ENCODE measurements at regions not wholly inside any gene's neighbourhood (a gene's known extent, or its start where the extent isn't known, plus 50 kb on each side); places are given as distances from the start of the nearest gene placed in this dataset.

- H3K4me3 ChIP-seq (ENCODE audit: low read depth, low read length): no peak overlapping the region
- H3K4me1 ChIP-seq (ENCODE audit: insufficient read depth): no peaks in the 10 kb centered on the region
- H3K36me3 ChIP-seq (ENCODE audit: insufficient read depth): no peaks in the 10 kb centered on the region
- DNase-seq (ENCODE audit: extremely low spot score): no peak
- WGBS: 72% methylated on average over 3 of the region's 3 CpGs
- H3K27ac ChIP-seq (ENCODE audit: low read depth): no peak overlapping the region
Measured at GRCh38 chr15:60057554-60057953, 53.4 kb downstream of the FOXB1 start.

- DNase-seq (ENCODE audit: extremely low spot score): no peak
- WGBS: 90% methylated on average over 1 of the region's 1 CpG
- Histone ChIP-seq H3K4me3 (ENCODE audit: low read depth, low read length) (no peak overlapping the region), H3K36me3 (ENCODE audit: insufficient read depth) (no peaks in the 10 kb centered on the region), H3K27ac (ENCODE audit: low read depth) (no peak overlapping the region), H3K4me1 (ENCODE audit: insufficient read depth) (no peaks in the 10 kb centered on the region)
Measured at GRCh38 chr15:60059186-60059585, 55.1 kb downstream of the FOXB1 start.

- WGBS: 85% methylated on average over 1 of the region's 1 CpG
- H3K4me3 ChIP-seq (ENCODE audit: low read depth, low read length): no peak overlapping the region
- no peak for DNase-seq (ENCODE audit: extremely low spot score)
- H3K36me3 ChIP-seq (ENCODE audit: insufficient read depth): no peaks in the 10 kb centered on the region
- no peak overlapping the region for H3K27ac ChIP-seq (ENCODE audit: low read depth)
- H3K4me1 ChIP-seq (ENCODE audit: insufficient read depth): no peaks in the 10 kb centered on the region
Measured at GRCh38 chr15:60061758-60062157, 57.6 kb downstream of the FOXB1 start.

GRCh38 chr15:60062826-60063225, 58.7 kb downstream of the FOXB1 start:
- Histone ChIP-seq H3K27ac (ENCODE audit: low read depth) (no peak overlapping the region), H3K4me1 (ENCODE audit: insufficient read depth) (no peaks in the 10 kb centered on the region), H3K4me3 (ENCODE audit: low read depth, low read length) (no peak overlapping the region), H3K36me3 (ENCODE audit: insufficient read depth) (no peaks in the 10 kb centered on the region)
- DNase-seq (ENCODE audit: extremely low spot score): no peak
- WGBS: 86% methylated on average over 3 of the region's 3 CpGs

GRCh38 chr15:60065951-60066350, 61.8 kb downstream of the FOXB1 start:
- H3K36me3 ChIP-seq (ENCODE audit: insufficient read depth): no peaks in the 10 kb centered on the region
- no peak overlapping the region for H3K4me3 ChIP-seq (ENCODE audit: low read depth, low read length)
- H3K27ac ChIP-seq (ENCODE audit: low read depth): no peak overlapping the region
- no peaks in the 10 kb centered on the region for H3K4me1 ChIP-seq (ENCODE audit: insufficient read depth)
- DNase-seq (ENCODE audit: extremely low spot score): no peak
- 32% methylated on average over 7 of the region's 7 CpGs for WGBS

GRCh38 chr15:60070838-60071493, 66.9 kb downstream of the FOXB1 start:
- no peaks in the 10 kb centered on the region for H3K4me1 ChIP-seq (ENCODE audit: insufficient read depth)
- H3K4me3 ChIP-seq (ENCODE audit: low read depth, low read length): no peak overlapping the region
- WGBS: 55% methylated on average over 8 of the region's 8 CpGs
- no peaks in the 10 kb centered on the region for H3K36me3 ChIP-seq (ENCODE audit: insufficient read depth)
- H3K27ac ChIP-seq (ENCODE audit: low read depth): no peak overlapping the region
- DNase-seq (ENCODE audit: extremely low spot score): no peak

GRCh38 chr15:60072826-60073465, 68.8 kb downstream of the FOXB1 start:
- no peak for DNase-seq (ENCODE audit: extremely low spot score)
- Histone ChIP-seq H3K4me1 (ENCODE audit: insufficient read depth) (no peaks in the 10 kb centered on the region), H3K4me3 (ENCODE audit: low read depth, low read length) (no peak overlapping the region), H3K27ac (ENCODE audit: low read depth) (no peak overlapping the region), H3K36me3 (ENCODE audit: insufficient read depth) (no peaks in the 10 kb centered on the region)
- WGBS: 67% methylated on average over 5 of the region's 5 CpGs

- H3K27ac ChIP-seq (ENCODE audit: low read depth): no peak overlapping the region
- DNase-seq (ENCODE audit: extremely low spot score): no peak
- H3K4me3 ChIP-seq (ENCODE audit: low read depth, low read length): no peak overlapping the region
- WGBS: 91% methylated on average over 3 of the region's 3 CpGs
- no peaks in the 10 kb centered on the region for H3K4me1 ChIP-seq (ENCODE audit: insufficient read depth)
- H3K36me3 ChIP-seq (ENCODE audit: insufficient read depth): no peaks in the 10 kb centered on the region
Measured at GRCh38 chr15:60073466-60073840, 69.3 kb downstream of the FOXB1 start.

GRCh38 chr15:60074181-60074885, 70.2 kb downstream of the FOXB1 start:
- WGBS: 51% methylated on average over 6 of the region's 6 CpGs
- Histone ChIP-seq H3K4me3 (ENCODE audit: low read depth, low read length) (no peak overlapping the region), H3K36me3 (ENCODE audit: insufficient read depth) (no peaks in the 10 kb centered on the region), H3K27ac (ENCODE audit: low read depth) (no peak overlapping the region), H3K4me1 (ENCODE audit: insufficient read depth) (no peaks in the 10 kb centered on the region)
- DNase-seq (ENCODE audit: extremely low spot score): no peak

- no peak overlapping the region for H3K27ac ChIP-seq (ENCODE audit: low read depth)
- no peaks in the 10 kb centered on the region for H3K36me3 ChIP-seq (ENCODE audit: insufficient read depth)
- no peak for DNase-seq (ENCODE audit: extremely low spot score)
- H3K4me1 ChIP-seq (ENCODE audit: insufficient read depth): no peaks in the 10 kb centered on the region
- H3K4me3 ChIP-seq (ENCODE audit: low read depth, low read length): no peak overlapping the region
- WGBS: 51% methylated on average over 5 of the region's 5 CpGs
Measured at GRCh38 chr15:60076045-60076444, 71.9 kb downstream of the FOXB1 start.

- 45% methylated on average over 11 of the region's 11 CpGs for WGBS
Measured at GRCh38 chr15:60076582-60077276, 72.6 kb downstream of the FOXB1 start.

GRCh38 chr15:60077581-60078359, 73.7 kb downstream of the FOXB1 start:
- no peak for DNase-seq (ENCODE audit: extremely low spot score)
- Histone ChIP-seq H3K36me3 (ENCODE audit: insufficient read depth) (no peaks in the 10 kb centered on the region), H3K4me3 (ENCODE audit: low read depth, low read length) (no peak overlapping the region), H3K27ac (ENCODE audit: low read depth) (no peak overlapping the region), H3K4me1 (ENCODE audit: insufficient read depth) (no peaks in the 10 kb centered on the region)
- 49% methylated on average over 11 of the region's 11 CpGs for WGBS

More at GRCh38 chr15:60076582-60077276, 72.6 kb downstream of the FOXB1 start:
- DNase-seq (ENCODE audit: extremely low spot score): no peak
- no peak overlapping the region for H3K4me3 ChIP-seq (ENCODE audit: low read depth, low read length)
- H3K4me1 ChIP-seq (ENCODE audit: insufficient read depth): no peaks in the 10 kb centered on the region
- H3K27ac ChIP-seq (ENCODE audit: low read depth): no peak overlapping the region
- H3K36me3 ChIP-seq (ENCODE audit: insufficient read depth): no peaks in the 10 kb centered on the region

GRCh38 chr15:60079210-60079609, 75.1 kb downstream of the FOXB1 start:
- no peaks in the 10 kb centered on the region for H3K36me3 ChIP-seq (ENCODE audit: insufficient read depth)
- no peak overlapping the region for H3K27ac ChIP-seq (ENCODE audit: low read depth)
- no peak for DNase-seq (ENCODE audit: extremely low spot score)
- H3K4me1 ChIP-seq (ENCODE audit: insufficient read depth): no peaks in the 10 kb centered on the region
- 76% methylated on average over 2 of the region's 2 CpGs for WGBS
- H3K4me3 ChIP-seq (ENCODE audit: low read depth, low read length): no peak overlapping the region
